ENCODE measurements at regions not wholly inside any gene's neighbourhood (a gene's known extent, or its start where the extent isn't known, plus 50 kb on each side); places are given as distances from the start of the nearest gene placed in this dataset.

- no peak for TF ChIP-seq CTCF (IDR thresholded peaks at IDR 0.05 in 4 of 5, conservative IDR thresholded peaks at IDR 0.05 in 1 of 5)
- no peak for TF ChIP-seq POLR2A (IDR thresholded peaks at IDR 0.05)
These were observed 867.4 kb downstream of the KCNT2 start for GRCh38 chr1:195740862-195741261.
